Suprapubic skin (tissue), 4 donors: ENCODE measurements at regions not wholly inside any gene's neighbourhood (a gene's known extent, or its start where the extent isn't known, plus 50 kb on each side); places are given as distances from the start of the nearest gene placed in this dataset.

Experiments used
- DNase-seq, 2 donors: peaks; one replicate each; pipeline ENCODE4 v3.0.0-alpha.2; 2019; ENCODE audit warnings: low spot score in 2 of 2
- H3K27ac ChIP-seq: fragments of 200-600 bp; sonication (generic); one replicate; pipeline ENCODE4 v1.5.1; 2019
- H3K27me3 ChIP-seq: fragments of 200-600 bp; sonication (generic); one replicate; pipeline ENCODE4 v1.5.1; 2019
- H3K36me3 ChIP-seq: fragments of 200-600 bp; sonication (generic); one replicate; pipeline ENCODE4 v1.5.1; 2019
- H3K4me1 ChIP-seq: fragments of 200-600 bp; sonication (generic); one replicate; pipeline ENCODE4 v1.5.1; 2019
- H3K4me3 ChIP-seq: fragments of 200-600 bp; sonication (generic); one replicate; pipeline ENCODE4 v1.5.1; 2019; ENCODE audit warnings: mild to moderate bottlenecking
- H3K9me3 ChIP-seq: fragments of 200-600 bp; sonication (generic); one replicate; pipeline ENCODE4 v1.5.1; 2019
- CTCF ChIP-seq, 2 donors: fragments of 200-600 bp in 1 of 2; fragments of 450-650 bp in 1 of 2; sonication (generic) in 1 of 2; IDR thresholded peaks; one replicate each; pipeline ENCODE4 v1.5.1; 2016 to 2019; ENCODE audit warnings: antibody characterized with exemption in 2 of 2, mild to moderate bottlenecking in 1 of 2, moderate library complexity in 1 of 2
- EP300 ChIP-seq: sonication (generic); formaldehyde crosslinking; IDR thresholded peaks from one replicate; pipeline ENCODE4 v1.6.1; 2017; ENCODE audit warnings: antibody characterized with exemption
- POLR2A ChIP-seq, 2 donors: fragments of 450-650 bp; IDR thresholded peaks; one replicate each; pipeline ENCODE4 v1.6.1; 2017; ENCODE audit warnings: antibody characterized with exemption in 2 of 2, mild to moderate bottlenecking in 2 of 2, moderate library complexity in 2 of 2
- POLR2AphosphoS5 ChIP-seq, 3 donors: sonication (generic); formaldehyde crosslinking; IDR thresholded peaks; one replicate each; pipeline ENCODE4 v1.6.1; 2017; ENCODE audit warnings: antibody characterized with exemption in 3 of 3
- WGBS: methylation state at CpG from one replicate; pipeline ENCODE4 v1.1.5; 2018; 5-methylcytosine and 5-hydroxymethylcytosine counted together

GRCh38 chr10:32151871-32152270 is 95.6 kb upstream of the KIF5B start:
- H3K4me1 ChIP-seq, result peaks cover 9% of the 10 kb centered on the region

GRCh38 chr10:32150532-32151101 is 94.4 kb upstream of the KIF5B start:
- peak in 1 of 2 donors; percentile 44 for DNase-seq
- TF ChIP-seq EP300, result no peak
- TF ChIP-seq POLR2A (IDR thresholded peaks at IDR 0.05), result no peak
- no peak for TF ChIP-seq POLR2AphosphoS5 (IDR thresholded peaks at IDR 0.05)
- TF ChIP-seq CTCF (IDR thresholded peaks at IDR 0.05), result no peak
- 82% methylated on average over 8 of the region's 8 CpGs for WGBS
- Histone ChIP-seq H3K27ac (no peak overlapping the region), H3K9me3 (peaks cover 5% of the 10 kb centered on the region), H3K27me3 (no peaks in the 10 kb centered on the region), H3K4me1 (peaks cover 9% of the 10 kb centered on the region), H3K4me3 (no peak overlapping the region), H3K36me3 (no peaks in the 10 kb centered on the region)

More at GRCh38 chr10:32151871-32152270, 95.6 kb upstream of the KIF5B start:
- Histone ChIP-seq H3K27me3 (no peaks in the 10 kb centered on the region), H3K27ac (no peak overlapping the region), H3K36me3 (no peaks in the 10 kb centered on the region), H3K9me3 (peaks cover 5% of the 10 kb centered on the region), H3K4me3 (no peak overlapping the region)
- WGBS, result 89% methylated on average over 2 of the region's 2 CpGs
- TF ChIP-seq CTCF (IDR thresholded peaks at IDR 0.05) (no peak), POLR2A (IDR thresholded peaks at IDR 0.05) (no peak), POLR2AphosphoS5 (IDR thresholded peaks at IDR 0.05) (no peak), EP300 (no peak)
- DNase-seq, result peak in 1 of 2 donors; percentile 32

DNA sequence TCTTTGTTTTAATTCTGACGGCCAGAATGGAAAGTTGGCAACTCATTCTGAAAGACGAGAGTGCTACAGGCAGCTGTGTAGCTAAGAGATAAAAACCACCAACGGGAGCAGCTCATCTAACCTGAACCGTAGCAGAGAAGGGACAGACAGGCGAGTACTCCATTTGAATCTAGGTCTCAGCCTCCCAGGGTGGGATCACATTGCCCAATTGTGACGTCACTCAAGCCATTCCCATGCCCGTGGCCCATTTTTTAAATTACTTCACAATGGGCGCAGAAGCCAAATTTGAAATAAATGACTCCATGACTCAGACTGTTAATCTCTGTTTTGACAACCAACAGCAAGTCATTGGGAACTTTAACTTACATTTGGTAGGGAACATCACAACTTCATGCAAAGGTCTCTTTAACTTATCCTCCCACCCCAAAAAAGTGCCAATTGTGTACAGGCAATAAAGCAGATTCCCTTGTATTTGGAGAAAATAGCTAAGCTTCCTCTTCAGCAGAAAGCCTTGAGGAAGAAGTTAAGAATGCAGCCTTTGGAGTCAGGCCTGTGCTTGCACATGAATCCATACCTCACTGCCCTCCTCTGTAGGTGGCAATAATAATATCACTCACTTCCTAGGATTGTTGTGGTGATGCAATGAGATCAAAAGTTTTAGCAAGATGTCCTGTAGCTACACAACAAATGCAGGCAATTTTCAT is 93.2 kb upstream of the KIF5B start:
- 14% methylated on average over 8 of the region's 8 CpGs for WGBS
- TF ChIP-seq POLR2A (IDR thresholded peaks at IDR 0.05), result no peak
- TF ChIP-seq CTCF (IDR thresholded peaks at IDR 0.05), result no peak
- no peak for TF ChIP-seq POLR2AphosphoS5 (IDR thresholded peaks at IDR 0.05)
- TF ChIP-seq EP300, result no peak
- Histone ChIP-seq H3K9me3 (peaks cover 5% of the 10 kb centered on the region), H3K27me3 (no peaks in the 10 kb centered on the region), H3K4me3 (no peak overlapping the region), H3K4me1 (peaks cover 16% of the 10 kb centered on the region), H3K27ac (peak overlapping the region; percentile 77), H3K36me3 (no peaks in the 10 kb centered on the region)
- DNase-seq, result peak; percentile 84 to 85

DNA sequence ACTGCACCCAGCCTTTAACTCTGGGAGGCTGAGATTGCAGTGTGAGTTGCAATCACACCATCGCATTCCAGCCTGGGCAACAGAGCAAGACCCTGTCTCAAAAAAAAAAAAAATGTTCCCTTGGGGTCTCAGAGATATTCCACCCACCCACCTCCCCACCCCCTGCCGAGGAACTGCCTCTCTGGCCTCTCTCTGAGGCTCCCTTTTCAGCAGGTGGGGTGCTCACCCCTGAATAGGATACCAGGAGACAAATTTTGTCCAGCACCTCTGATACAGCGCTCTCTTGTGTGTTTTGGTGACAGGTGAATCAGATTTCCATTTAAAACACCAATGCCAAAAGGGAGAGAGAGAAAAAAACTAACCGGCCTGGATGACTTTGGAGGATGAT is 92.6 kb upstream of the KIF5B start:
- WGBS, result 30% methylated on average over 3 of the region's 4 CpGs
- TF ChIP-seq EP300 (no peak), CTCF (IDR thresholded peaks at IDR 0.05) (no peak), POLR2AphosphoS5 (IDR thresholded peaks at IDR 0.05) (no peak), POLR2A (IDR thresholded peaks at IDR 0.05) (no peak)
- H3K4me3 ChIP-seq, result no peak overlapping the region
- H3K36me3 ChIP-seq, result no peaks in the 10 kb centered on the region
- peak overlapping the region; percentile 77 for H3K27ac ChIP-seq
- no peaks in the 10 kb centered on the region for H3K27me3 ChIP-seq
- DNase-seq, result no peak
- peaks cover 19% of the 10 kb centered on the region for H3K4me1 ChIP-seq
- peaks cover under 1% of the 10 kb centered on the region for H3K9me3 ChIP-seq

GRCh38 chr10:32147730-32148129 is 91.5 kb upstream of the KIF5B start:
- H3K4me3 ChIP-seq, result no peak overlapping the region
- no peak for TF ChIP-seq EP300
- TF ChIP-seq POLR2AphosphoS5 (IDR thresholded peaks at IDR 0.05), result no peak
- TF ChIP-seq CTCF (IDR thresholded peaks at IDR 0.05), result no peak
- no peak for TF ChIP-seq POLR2A (IDR thresholded peaks at IDR 0.05)
- no peaks in the 10 kb centered on the region for H3K27me3 ChIP-seq
- no peak overlapping the region for H3K27ac ChIP-seq
- no peaks in the 10 kb centered on the region for H3K36me3 ChIP-seq
- DNase-seq, result no peak
- no peaks in the 10 kb centered on the region for H3K9me3 ChIP-seq
- WGBS, result 95% methylated on average over 1 of the region's 1 CpG
- peaks cover 23% of the 10 kb centered on the region for H3K4me1 ChIP-seq
